Cerebellar cortex (tissue), 1 donor: ENCODE measurements at regions not wholly inside any gene's neighbourhood (a gene's known extent, or its start where the extent isn't known, plus 50 kb on each side); places are given as distances from the start of the nearest gene placed in this dataset.

ENCODE experiments used
- DNase-seq: peaks from one replicate; pipeline ENCODE4 v3.0.0-alpha.2; 2015; ENCODE audit warnings: low spot score

DNA sequence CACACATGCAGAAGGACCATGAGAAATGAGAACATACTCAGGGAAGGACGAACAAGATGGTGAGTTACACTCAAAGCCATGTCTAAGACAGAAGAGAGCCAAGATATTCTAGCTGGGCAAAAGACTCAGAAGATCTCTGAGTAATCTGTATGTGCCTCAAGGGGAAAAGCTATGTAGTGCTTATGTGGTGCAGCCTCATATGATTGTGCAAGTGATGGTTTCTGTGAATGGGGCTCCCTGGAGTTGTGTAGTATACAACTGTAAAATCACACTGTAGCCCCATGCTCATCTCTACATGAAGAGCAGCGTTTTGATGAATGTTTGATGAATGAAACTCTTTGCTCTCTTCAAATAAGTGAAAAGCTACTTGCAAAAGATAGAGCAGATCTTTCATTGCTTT is 57.5 kb downstream of the OSR1 start:
- no peak for DNase-seq

DNA sequence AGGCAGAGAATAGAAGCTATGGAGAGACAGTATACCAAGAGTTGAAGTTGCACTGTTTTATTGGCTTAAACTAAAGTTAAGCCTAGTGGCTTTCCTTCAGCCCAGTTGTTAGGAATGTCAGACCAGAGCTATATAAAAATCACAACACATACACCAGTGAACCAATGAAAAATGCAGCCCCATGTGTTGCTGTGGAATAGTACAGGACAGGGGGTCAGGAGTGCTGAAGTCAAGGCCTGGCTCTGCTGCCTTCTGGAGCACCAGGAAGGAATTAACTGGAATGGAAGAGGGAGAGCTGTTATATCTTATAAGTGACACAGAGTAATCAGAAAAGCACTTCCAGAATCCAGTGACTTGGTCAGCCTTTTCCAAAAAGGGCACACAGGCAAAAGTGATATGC is 58.9 kb downstream of the OSR1 start:
- no peak for DNase-seq

DNA sequence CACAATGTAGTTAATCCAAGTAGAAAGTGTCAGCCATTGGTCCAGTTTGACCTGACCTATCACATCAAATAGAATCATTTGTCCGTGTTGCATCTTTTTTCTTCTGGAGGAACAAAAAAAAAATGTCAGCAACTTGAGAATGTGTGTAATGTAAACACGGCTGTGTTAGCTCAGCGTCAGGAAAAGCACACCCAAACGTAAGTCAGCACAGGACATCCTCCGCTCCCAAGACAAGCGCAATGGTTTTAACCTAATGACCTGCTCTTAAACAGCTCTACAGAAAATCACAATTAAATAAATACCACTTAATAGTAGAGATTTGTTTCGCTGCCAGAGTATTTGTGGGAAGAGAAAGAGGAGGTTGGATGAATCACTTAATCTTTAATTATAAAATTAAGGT is 59.4 kb downstream of the OSR1 start:
- DNase-seq, result no peak

DNA sequence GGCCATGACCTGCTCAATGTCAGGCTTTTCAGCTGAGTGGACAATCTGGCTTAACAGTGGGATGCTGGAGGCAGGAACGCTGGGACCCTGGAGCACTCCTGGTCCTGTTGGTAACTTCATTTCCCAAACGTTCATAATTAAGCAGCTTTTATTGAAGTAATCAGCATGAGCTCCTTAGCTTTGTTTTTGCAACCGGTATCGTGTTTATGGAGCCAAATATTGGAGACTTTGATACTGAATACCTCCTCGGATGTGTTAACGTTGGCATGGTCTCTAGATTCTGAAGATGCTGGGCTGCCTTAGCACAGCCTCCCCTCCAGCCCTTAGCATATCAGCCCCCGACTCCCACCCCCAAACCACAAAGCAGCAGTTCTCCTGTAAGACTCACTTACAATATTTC is 60.7 kb downstream of the OSR1 start:
- DNase-seq, result peak; percentile 19

DNA sequence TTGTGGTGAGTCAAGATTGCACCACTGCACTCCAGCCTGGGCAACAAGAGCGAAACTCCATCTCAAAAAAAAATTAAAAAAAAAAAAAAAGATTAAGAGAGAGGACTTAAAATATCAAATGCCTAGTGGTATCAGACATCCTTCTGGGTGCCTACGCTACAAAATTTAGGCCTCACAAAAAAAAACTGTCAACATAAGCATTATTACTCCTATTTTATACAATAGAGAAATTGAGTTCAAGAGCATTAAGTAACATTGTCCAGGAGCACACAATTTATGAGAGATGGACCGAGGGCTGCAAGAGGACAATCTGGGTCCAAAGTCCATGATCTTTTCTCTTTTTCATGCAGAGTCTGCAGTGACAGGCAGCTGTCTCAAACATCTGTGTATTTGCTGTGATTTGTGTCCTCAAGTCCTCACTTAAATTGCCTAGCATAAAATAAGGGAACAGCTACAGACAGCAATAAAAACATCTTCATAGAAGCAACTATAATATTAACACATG is 62.4 kb downstream of the OSR1 start:
- no peak for DNase-seq

DNA sequence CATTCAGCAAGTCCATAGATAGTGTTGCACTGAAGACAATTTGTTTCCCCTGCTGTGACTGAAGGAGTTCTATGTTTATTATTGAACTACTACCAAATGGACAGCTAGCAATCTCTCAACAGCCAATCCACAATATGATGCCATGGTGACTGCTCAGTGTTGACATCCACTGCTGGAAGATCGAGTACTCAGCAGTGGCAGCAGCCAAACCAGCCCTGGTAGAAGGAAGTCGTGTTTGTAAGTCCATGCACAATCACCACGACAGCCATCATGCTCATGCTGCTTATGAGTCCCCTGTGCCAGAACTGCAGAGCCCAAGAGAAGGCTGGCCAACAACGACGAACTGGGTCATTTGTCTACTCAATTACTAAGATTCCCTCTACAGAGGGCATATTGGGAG is 66.4 kb downstream of the OSR1 start:
- DNase-seq, result peak; percentile 7

DNA sequence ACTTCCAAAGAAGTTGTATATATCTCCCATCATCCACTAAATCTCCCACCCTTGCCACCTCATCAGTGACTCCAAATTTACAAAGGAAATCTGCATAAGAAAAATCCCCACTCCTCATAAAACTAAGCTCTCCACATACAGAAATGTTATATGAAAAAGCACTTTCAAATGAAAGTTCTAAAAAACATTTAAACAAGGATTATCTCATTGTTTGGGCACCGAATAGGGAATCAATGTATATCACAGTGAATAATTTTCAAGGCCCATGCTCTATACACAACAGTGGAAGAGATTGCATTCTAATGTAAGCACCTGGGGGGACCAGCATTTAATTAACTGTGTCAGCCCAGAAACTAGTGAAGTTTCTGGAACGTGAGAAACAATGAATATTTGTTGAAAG is 70.1 kb downstream of the OSR1 start:
- no peak for DNase-seq

DNA sequence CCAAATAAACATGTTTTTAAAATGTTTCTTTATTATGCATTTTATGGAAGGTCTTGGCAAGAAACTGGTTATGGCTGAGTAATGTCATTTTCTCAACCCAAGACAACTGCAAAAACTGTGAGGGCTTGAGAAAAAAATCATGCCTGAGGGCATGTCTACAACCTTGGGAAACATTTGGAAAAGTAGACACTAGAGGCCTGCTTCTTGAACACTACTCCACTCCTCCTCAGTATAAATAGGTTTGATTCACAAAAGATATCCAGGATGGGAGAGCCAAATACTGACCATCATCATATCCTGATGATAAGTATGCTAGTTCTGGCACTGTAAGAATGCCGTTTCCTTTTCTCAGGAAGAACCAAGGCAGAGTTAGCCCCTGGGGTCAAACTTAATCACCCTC is 71.1 kb downstream of the OSR1 start:
- no peak for DNase-seq

DNA sequence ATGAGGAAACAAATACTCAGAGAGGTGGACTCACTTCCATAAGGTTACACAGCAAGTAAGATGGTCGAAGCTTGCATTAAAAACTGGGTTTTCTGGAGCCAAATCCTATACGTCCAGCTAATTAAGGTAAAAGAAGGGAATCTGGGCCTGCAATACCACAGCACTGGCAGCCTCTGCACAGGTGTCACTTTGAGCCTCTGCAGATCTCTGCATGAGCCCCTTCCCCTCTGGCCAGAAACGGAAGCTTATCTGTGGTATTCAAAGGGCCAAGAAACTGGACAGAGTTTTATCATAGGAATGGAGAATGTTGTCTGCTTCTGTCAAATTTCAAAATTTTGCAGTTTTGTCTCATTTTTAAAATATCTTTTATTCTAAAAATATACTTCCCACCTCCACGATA is 76.1 kb downstream of the OSR1 start:
- no peak for DNase-seq

DNA sequence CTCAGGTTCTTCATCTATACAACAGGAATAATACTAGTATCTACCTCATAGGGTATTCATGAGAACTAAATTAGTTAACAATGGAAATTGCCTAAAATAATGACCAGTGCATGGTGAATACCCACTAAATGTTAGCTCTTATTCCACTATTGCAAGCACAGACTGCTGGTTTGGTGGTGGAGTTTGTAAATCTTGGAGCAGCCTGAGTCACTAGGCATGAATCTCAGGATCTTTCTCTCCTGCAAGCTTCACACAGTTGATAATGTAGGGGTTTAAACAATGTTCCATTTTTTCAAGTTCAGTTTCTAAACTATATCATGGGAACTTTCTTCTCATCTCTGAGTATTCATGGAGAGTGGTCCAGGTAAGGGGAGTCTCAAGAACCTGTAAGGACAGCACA is 84.0 kb downstream of the OSR1 start:
- DNase-seq, result no peak

DNA sequence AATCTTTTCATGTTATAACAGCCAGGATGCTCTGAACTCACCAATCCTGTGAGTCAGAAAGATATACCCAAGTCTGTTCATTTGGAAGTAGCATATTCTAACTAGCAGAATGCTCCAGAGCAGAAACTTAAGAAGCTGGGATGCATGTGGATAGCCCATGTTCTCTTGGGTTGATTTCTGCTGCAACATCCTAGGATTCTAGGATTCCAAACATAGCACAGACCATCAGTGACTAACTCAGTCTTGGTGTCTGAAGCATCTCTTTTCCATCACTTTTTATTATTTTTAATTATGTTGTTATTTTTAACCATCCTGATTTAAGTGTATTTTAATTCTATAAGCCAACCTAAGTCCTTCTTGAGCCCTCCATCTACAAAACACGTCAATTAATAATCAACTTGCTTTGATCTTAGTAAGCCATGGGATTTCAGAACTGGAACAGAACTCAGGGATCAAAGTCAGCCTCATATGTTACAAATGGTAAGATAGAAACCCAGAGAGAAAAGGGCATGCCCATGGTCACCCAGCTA is 85.4 kb downstream of the OSR1 start:
- DNase-seq, result no peak

DNA sequence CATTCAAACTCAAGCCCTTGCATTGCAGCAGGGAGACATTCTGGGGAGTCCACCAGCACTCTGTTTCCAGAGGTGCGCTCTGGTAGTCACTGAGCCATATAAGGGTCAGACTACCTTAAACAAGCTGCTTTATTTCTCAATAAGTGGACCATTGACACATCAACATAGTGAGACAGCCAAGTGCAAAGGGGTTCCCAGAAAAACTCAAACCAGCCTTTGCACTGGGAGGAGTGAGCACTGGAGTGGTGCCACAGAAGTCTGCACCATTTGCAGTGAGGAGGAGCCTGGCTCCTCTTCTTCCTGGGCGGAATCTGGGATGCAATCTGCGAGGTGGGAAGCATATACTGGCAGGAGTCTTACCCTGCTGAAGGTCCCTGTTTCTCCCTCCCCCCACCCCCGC is 86.4 kb downstream of the OSR1 start:
- DNase-seq, result no peak

DNA sequence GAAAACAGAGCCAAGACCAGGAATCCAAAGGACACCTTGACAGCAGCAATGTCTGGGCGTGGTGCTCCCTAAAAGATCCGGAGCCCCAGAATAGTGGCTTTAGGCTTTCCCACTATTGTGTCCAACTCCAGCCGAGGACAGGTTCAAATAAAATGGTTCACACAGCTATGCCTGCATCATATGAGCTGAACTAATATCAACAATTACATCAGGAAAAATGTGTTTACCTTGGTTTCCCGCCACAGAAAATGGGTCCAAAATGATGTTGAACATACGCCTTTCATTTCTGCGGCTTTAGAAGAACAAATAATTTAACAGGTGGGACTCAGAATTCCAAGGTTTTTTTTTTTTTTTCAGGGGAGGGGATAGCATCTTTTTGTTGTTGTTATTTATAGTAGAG is 93.6 kb downstream of the OSR1 start:
- no peak for DNase-seq

DNA sequence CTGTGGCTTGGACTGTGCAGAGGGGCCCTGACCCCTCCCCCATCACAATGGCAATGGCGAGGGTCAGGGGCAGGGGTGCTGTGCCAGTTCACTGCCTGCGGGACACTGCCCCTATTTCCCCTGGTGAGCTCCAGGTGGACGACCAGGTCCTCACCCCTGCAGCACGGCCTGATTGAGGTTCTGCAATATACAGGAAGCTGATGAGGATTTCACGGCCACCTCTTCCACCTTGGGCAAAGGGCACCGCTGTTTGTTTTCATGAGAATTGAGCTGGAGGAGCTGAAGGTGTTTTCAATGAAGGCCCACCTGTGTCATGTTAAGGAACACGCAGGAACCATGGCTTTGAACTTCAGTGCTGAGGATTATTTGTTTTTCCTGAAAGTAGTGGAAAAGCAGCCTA is 96.3 kb downstream of the OSR1 start:
- no peak for DNase-seq

DNA sequence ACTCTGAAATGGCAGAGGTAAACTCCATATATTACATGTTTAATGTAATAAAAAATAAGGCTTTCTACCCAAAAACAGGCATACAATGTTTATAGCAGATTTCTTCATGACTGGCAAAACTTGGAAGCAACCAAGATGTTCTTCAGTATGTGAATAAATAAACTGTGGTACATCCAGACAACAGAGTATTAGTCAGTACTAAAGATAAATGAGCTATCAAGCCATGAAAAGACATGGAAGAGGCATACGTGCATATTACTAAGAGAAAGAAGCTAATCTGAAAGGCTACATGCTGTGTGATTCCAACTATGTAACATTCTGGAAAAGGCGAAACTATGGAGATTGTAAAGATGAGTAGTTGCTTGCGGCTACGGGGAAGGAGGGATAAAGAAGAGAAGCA is 97.4 kb downstream of the OSR1 start:
- no peak for DNase-seq

DNA sequence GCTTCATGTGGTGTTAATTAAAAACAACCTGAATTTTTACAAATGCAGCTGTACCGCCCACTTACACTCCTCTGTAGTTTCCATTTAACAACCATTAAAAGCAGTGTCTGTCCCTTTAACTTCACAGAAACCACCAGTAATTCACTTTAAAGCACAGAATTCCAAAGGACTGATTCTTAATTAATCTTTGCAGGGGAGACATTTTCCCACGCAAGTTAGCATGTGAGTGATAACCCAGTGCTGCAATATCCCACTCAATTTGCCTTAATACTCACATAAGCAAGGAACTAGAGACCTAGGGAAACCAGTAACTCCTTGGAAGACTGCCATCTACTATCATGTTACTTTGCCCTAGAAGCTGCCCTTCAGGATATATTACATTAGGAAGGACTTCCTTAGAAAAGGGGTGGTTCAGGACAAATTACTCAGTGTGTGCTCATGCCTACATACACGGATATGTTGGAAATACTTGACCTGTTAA is 102.3 kb downstream of the OSR1 start:
- no peak for DNase-seq

DNA sequence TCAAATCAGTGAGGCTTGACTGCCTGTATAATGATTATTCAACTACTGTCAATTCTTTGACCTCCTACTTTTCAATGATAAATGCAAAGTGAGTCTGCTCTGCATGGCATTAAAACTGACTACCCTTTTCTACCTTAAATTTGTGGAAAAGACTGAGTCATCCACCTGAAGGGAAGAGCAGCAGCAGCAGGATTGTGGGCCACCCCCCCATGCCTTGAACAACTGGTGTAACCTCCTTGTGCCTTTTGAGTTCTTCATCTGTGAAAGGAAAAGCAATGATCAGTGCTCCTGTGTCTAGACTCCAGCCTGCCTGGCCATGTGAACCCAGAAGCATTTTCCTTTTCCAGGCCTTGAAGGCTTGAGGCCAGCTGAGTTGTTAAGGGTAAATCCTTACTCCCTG is 102.9 kb downstream of the OSR1 start:
- DNase-seq, result no peak

DNA sequence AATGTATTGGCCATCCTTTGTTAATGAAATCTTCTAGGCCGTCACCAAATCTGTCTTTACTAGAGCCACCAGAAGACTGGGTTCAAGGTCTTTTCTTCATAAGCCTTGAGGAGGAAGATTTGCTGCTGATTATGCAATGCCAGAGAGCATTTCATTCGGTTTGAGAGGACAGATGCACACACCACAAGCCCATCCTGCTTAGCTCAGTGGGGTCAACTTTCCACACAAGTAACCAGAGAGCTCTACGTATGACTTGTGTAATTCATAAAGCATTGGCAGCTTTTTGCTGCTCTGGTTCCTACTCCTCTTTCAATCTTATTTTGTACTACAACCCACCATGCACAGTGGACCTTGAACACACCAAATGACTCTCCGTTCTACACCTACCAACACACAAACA is 106.9 kb downstream of the OSR1 start:
- no peak for DNase-seq

DNA sequence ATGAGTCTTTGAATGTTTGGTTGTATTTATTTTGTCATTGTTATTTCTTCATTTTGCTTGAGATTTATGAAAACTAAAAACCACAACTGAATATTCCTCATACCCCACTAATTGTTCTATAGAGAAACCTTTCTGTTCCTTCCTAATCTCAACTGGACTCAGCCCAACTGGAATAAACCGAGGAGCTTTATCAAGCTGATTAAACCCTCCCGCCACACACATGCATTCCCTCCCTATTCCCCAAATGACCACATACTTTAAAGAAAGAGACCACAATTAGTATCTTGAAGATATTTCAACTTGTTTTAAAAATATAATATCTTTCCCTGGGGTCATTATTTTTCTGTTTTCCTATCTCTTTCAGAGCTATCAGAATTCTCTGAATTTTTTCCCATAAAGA is 107.5 kb downstream of the OSR1 start:
- no peak for DNase-seq

DNA sequence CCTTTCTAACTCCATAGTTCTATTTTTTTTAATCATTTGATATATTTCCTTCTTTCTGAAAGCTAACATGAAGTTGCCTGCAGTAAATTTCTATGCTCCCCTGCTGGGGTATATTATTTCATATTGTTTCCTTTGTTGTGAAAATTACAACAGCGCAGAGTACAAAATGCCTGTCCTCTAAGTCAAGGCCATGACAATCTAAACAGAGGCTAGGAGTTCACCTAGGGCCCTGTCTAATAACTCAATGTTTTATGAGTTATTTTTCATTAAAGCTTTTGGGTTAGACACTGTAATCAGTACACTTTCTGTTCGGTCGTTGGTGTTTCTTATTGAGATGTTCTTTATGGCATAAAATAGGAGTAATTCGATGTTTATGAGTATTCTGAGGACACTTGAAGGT is 111.2 kb downstream of the OSR1 start:
- DNase-seq, result no peak

DNA sequence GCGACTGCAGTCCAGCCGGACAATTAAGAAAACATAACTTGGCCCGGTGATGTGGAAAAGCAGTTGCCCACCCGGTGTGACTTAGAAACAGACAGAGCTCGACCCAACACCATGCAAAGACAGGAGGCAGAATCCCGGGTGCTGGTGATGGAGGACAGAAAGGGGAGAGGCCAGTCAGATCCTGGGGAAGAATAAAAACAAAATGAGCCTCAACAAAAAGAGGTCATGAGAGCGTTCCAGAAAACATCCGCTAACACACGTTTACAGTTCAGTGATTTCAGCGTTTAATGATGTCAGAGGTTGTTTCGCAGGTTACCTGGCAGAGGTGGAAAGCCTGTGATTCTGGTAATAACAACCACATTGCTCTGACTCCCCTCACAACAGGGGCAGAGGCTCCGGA is 111.9 kb downstream of the OSR1 start:
- DNase-seq, result no peak

DNA sequence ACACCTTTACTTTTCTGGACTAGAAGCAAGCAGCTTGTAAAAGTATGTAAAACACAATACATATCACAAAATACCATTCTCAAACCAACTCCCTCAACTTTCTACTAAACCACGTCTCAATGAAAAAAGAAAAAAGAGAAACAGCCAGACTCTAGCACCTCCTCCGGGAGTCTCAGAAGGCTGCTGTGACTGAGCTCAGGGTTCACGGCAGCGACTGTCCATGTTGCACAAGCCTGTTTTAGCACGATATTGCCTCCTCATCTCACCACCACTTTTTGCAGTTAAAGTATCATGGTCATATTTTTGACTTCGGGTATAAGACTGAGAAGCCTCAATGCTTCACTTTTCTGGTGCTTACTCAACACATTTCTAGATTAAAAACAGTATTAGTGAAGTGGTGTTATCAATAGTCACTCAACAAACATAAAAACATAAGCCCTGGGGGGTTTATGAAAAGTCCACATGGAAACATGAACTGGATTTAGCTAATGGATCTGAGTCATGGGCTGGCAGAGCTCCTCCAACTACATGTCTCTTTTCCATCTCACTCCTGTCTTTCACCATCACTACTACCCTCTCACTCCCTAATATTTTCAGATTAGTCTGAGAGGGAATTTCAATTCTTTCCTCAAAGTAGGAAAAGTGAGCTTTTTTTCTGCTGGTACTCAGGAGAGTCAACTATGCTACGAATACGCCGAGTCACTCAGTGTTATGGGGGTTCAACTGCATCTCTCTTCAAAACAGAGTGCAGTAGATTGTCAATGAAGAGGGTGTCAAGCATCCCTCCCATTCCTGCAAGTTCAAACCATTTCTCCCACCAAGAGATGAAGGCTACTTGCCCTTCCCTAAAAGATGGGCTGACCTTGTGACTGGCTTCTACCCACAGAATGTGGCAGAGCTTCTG is 113.7 kb downstream of the OSR1 start:
- DNase-seq, result no peak

DNA sequence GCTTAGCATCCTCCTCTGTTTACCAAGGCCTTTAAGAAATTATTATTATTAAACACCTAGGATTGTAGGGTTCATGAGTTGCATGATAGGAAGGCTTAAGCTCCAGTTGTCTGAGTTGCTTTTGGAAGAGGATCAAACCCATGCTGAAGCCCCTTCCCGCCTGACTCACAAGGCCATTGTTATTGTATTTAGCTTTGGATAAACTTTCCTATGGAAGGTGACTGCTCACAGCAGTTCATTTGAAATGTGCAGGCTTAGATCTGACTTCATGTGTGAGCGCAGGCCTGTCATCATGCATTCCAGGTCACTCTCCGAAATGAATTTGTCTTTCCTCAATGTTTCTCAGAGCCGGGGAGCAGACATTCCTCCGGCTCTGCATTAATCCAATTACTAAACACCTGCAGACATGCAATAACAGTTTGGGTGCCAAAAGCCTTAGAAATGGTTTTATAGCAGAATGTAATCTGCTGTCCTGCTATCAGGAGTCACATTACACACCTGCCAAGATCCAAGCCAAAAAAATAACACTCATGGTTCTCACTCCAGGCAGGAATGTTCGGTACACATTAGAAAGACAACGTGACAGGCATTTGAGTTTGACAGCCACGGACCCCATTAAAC is 119.9 kb downstream of the OSR1 start:
- no peak for DNase-seq
